HCT116 (cell line): ENCODE measurements at regions not wholly inside any gene's neighbourhood (a gene's known extent, or its start where the extent isn't known, plus 50 kb on each side); places are given as distances from the start of the nearest gene placed in this dataset.

Experiments
- CTCF ChIP-seq, 3 experiments: fragments of 200-600 bp in 1 of 3; sonication (generic) in 1 of 3; IDR thresholded peaks in 2 of 3; conservative IDR thresholded peaks in 1 of 3; 2 replicates each; pipeline ENCODE4 v1.5.1; 2012 to 2017; ENCODE audit warnings: low read depth in 2 of 3, low read length in 2 of 3, antibody characterized with exemption in 1 of 3, borderline replicate concordance in 1 of 3, control low read depth in 1 of 3, mild to moderate bottlenecking in 1 of 3, mixed read lengths in 1 of 3, mixed run types in 1 of 3, moderate library complexity in 1 of 3; ENCODE audit not compliant: insufficient read depth in 1 of 3
- EGR1 ChIP-seq: IDR thresholded peaks from 2 replicates; pipeline ENCODE4 v1.6.1; 2012; ENCODE audit warnings: low read depth
- EZH2 ChIP-seq: fragments of 200-600 bp; sonication (generic); IDR thresholded peaks from 2 replicates; pipeline ENCODE4 v1.6.1; 2017; ENCODE audit warnings: antibody characterized with exemption, mixed run types
- EZH2phosphoT487 ChIP-seq: fragments of 200-600 bp; IDR thresholded peaks from 2 replicates; pipeline ENCODE4 v1.6.1; 2018; ENCODE audit warnings: antibody characterized with exemption, borderline replicate concordance
- JUND ChIP-seq: IDR thresholded peaks from 2 replicates; pipeline ENCODE4 v1.6.1; 2012
- POLR2A ChIP-seq: IDR thresholded peaks from 2 replicates; pipeline ENCODE4 v1.7.0; 2011; ENCODE audit warnings: borderline replicate concordance; ENCODE audit not compliant: insufficient read depth, insufficient read length; ENCODE audit errors: extremely low read depth
- SP1 ChIP-seq: IDR thresholded peaks from 2 replicates; pipeline ENCODE4 v1.6.1; 2012; ENCODE audit warnings: low read depth
- SRF ChIP-seq: IDR thresholded peaks from 2 replicates; pipeline ENCODE4 v1.6.1; 2012; ENCODE audit warnings: low read depth
- YY1 ChIP-seq: IDR thresholded peaks from 2 replicates; pipeline ENCODE4 v1.6.1; 2011; ENCODE audit warnings: low read length, low read depth, moderate library complexity, mild to moderate bottlenecking; ENCODE audit not compliant: insufficient replicate concordance; ENCODE audit errors: extremely low read depth
- ZBTB33 ChIP-seq: IDR thresholded peaks from 2 replicates; pipeline ENCODE4 v1.6.1; 2011; ENCODE audit warnings: mild to moderate bottlenecking, low read length, moderate library complexity; ENCODE audit not compliant: insufficient replicate concordance; ENCODE audit errors: extremely low read depth
- ZNF274 ChIP-seq: fragments of 200-500 bp; sonication (Bioruptor generic); IDR thresholded peaks from 2 replicates; pipeline ENCODE4 v1.6.1; 2014; ENCODE audit warnings: mild to moderate bottlenecking, low read depth, low read length, inconsistent platforms

DNA sequence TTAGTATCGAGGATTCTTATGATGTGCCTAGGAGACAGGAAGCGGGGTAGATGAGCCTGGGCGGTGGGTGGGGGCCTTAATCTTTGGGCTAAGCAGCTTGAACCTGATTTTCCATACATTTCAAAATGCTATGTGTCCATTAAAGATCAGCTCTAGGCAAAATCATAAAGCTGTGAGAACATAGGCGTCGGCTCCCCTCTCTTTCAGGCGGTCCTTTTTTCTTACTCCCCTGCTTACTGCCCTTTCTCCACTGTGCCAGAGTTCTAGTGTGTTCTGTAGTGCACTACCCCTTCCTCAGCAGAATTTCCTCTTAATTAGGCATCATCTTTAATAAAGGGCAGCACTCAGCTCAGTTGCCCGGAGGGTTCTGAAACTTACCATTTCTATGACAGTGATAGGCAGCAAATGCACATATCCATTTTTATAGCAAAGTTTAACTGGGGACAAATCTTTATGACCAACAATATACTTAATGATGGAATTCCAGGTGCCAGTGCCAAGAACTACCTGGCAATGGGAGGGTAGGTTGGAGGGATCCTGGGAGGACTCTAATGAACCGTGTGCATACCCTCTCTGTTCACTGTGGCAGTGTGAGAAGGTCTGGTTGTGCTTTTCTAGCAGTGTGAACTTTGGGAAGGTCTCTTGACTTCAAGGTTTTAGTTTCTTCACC lies 404.5 kb upstream of the TPM1 start:
- no peak for TF ChIP-seq CTCF (IDR thresholded peaks at IDR 0.05 in 2 of 3, conservative IDR thresholded peaks at IDR 0.05 in 1 of 3; ENCODE audit: borderline replicate concordance in 1 of 3, insufficient read depth in 1 of 3, low read depth in 2 of 3, low read length in 2 of 3)
- no peak for TF ChIP-seq YY1
- no peak for TF ChIP-seq ZBTB33
- TF ChIP-seq EGR1, result no peak
- TF ChIP-seq POLR2A, result no peak
- no peak for TF ChIP-seq SP1
- no peak for TF ChIP-seq JUND
- TF ChIP-seq EZH2, result no peak
- no peak for TF ChIP-seq EZH2phosphoT487
- no peak for TF ChIP-seq ZNF274
- TF ChIP-seq SRF, result no peak
